Tibial artery (tissue), 4 donors: ENCODE measurements at regions not wholly inside any gene's neighbourhood (a gene's known extent, or its start where the extent isn't known, plus 50 kb on each side); places are given as distances from the start of the nearest gene placed in this dataset.

Experiments
- DNase-seq, 2 donors: peaks; one replicate each; pipeline ENCODE4 v3.0.0-alpha.2; 2019
- H3K27ac ChIP-seq, 2 donors: fragments of 200-600 bp; sonication (generic) in 1 of 2; 1 replicate in 1 of 2; 2 replicates in 1 of 2; pipeline ENCODE4 v1.5.1; 2018 to 2019; ENCODE audit warnings: mild to moderate bottlenecking in 1 of 2
- H3K27me3 ChIP-seq, 2 donors: fragments of 200-600 bp; sonication (generic) in 1 of 2; one replicate each; pipeline versions ENCODE4 v1.5.1 to v1.6.0; 2016 to 2019
- H3K36me3 ChIP-seq, 3 donors: fragments of 200-600 bp; sonication (generic) in 2 of 3; one replicate each; pipeline ENCODE4 v1.5.1; 2016 to 2019; ENCODE audit warnings: mild to moderate bottlenecking in 2 of 3
- H3K4me1 ChIP-seq, 4 donors: fragments of 200-600 bp; sonication (generic) in 2 of 4; 1 replicate in 3 of 4; 2 replicates in 1 of 4; pipeline ENCODE4 v1.5.1; 2016 to 2019
- H3K4me3 ChIP-seq, 2 donors: fragments of 200-600 bp; sonication (generic) in 1 of 2; 1 replicate in 1 of 2; 2 replicates in 1 of 2; pipeline ENCODE4 v1.5.1; 2018 to 2019; ENCODE audit warnings: mild to moderate bottlenecking in 2 of 2
- H3K9me3 ChIP-seq, 3 donors: fragments of 200-600 bp; sonication (generic) in 1 of 3; one replicate each; pipeline ENCODE4 v1.5.1; 2016 to 2019
- CTCF ChIP-seq, 2 experiments: fragments of 200-600 bp in 1 of 2; fragments of 450-650 bp in 1 of 2; IDR thresholded peaks; one replicate each; pipeline ENCODE4 v1.5.1; 2017 to 2019; ENCODE audit warnings: antibody characterized with exemption in 2 of 2, mild to moderate bottlenecking in 1 of 2, moderate library complexity in 1 of 2
- intact Hi-C: fragments of 100-400 bp; cut with DNase I; formaldehyde crosslinking; loops from one replicate; pipeline ENCODE4 v1.15.0; 2023; ENCODE audit warnings: low total_unique reads

- Histone ChIP-seq H3K36me3 (no peaks in the 10 kb centered on the region), H3K4me1 (no peaks in the 10 kb centered on the region), H3K4me3 (no peak overlapping the region), H3K9me3 (peaks cover 0 to 6% (median 0%) of the 10 kb centered on the region in 3 donors), H3K27me3 (peaks cover 0 to 41% of the 10 kb centered on the region in 2 donors), H3K27ac (no peak overlapping the region)
- DNase-seq = no peak
- TF ChIP-seq CTCF (IDR thresholded peaks at IDR 0.05) = no peak
- intact Hi-C loops = no loop called here
Measured at GRCh38 chr1:5638582-5638981, 353.6 kb downstream of the NPHP4 start.

DNA sequence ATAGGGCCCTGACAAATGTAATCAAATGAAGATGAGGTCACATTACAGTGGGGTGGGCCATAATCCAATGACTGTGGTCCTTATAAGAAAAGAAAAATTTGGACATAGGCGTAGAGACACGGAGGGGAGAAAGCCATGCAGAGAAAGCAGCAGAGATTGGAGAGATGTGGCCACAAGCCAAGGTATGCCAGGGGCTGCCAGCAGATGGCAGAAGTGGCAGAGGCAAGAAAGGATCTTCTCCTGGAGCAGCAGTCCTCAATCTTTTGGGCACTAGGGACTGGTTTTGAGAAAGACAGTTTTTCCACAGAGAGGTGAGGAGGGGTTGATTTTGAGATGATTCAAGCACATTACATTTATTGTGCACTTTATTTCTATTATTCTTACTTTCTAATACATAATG, 355.1 kb downstream of the NPHP4 start:
- Histone ChIP-seq H3K9me3 (peaks cover 0 to 6% (median 0%) of the 10 kb centered on the region in 3 donors), H3K4me3 (no peak overlapping the region), H3K4me1 (no peaks in the 10 kb centered on the region), H3K27ac (no peak overlapping the region), H3K36me3 (no peaks in the 10 kb centered on the region), H3K27me3 (peaks cover 0 to 47% of the 10 kb centered on the region in 2 donors)
- no peak for TF ChIP-seq CTCF (IDR thresholded peaks at IDR 0.05)
- intact Hi-C loops = no loop called here
- no peak for DNase-seq

DNA sequence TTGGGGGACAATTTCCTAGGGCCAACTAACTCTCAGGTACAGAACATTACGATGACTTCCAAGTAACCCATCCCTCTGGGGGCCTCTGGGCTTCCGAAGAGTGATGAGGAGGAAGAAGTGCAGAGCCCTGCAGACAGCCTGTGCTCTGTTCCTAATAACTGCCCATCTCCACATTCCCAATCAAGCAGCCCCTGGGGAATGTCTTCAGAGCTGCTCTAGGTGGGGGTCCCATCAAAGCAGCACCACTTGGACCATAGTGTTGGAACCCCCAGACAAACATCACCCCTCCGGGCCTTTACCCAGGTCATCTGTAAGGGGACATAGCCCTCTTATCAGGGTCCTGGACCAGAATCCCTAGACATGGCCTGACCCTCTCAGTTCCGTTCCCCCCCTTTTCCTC, 357.3 kb downstream of the NPHP4 start:
- DNase-seq = no peak
- Histone ChIP-seq H3K36me3 (no peaks in the 10 kb centered on the region), H3K4me1 (no peaks in the 10 kb centered on the region), H3K27ac (no peak overlapping the region), H3K27me3 (peaks cover 0 to 40% of the 10 kb centered on the region in 2 donors), H3K9me3 (peaks cover 0 to 6% (median 0%) of the 10 kb centered on the region in 3 donors), H3K4me3 (no peak overlapping the region)
- no peak for TF ChIP-seq CTCF (IDR thresholded peaks at IDR 0.05)
- intact Hi-C loops = no loop called here

GRCh38 chr1:5632814-5633213, 359.4 kb downstream of the NPHP4 start:
- DNase-seq = no peak
- TF ChIP-seq CTCF (IDR thresholded peaks at IDR 0.05) = no peak

GRCh38 chr1:5632224-5632623, 360.0 kb downstream of the NPHP4 start:
- DNase-seq = no peak
- H3K27ac ChIP-seq = no peak overlapping the region
- peaks cover 0 to 27% of the 10 kb centered on the region in 2 donors for H3K27me3 ChIP-seq
- H3K4me3 ChIP-seq = no peak overlapping the region
- no peak for TF ChIP-seq CTCF (IDR thresholded peaks at IDR 0.05)
- H3K9me3 ChIP-seq = peaks cover 0 to 4% (median 0%) of the 10 kb centered on the region in 3 donors
- no peaks in the 10 kb centered on the region for H3K36me3 ChIP-seq
- H3K4me1 ChIP-seq = no peaks in the 10 kb centered on the region
- intact Hi-C loops = no loop called here

More at GRCh38 chr1:5632814-5633213, 359.4 kb downstream of the NPHP4 start:
- peaks cover 0 to 6% (median 0%) of the 10 kb centered on the region in 3 donors for H3K9me3 ChIP-seq
- peaks cover 0 to 30% of the 10 kb centered on the region in 2 donors for H3K27me3 ChIP-seq
- no peaks in the 10 kb centered on the region for H3K36me3 ChIP-seq
- no peak overlapping the region for H3K4me3 ChIP-seq
- H3K4me1 ChIP-seq = no peaks in the 10 kb centered on the region
- intact Hi-C loops = no loop called here
- H3K27ac ChIP-seq = no peak overlapping the region

DNA sequence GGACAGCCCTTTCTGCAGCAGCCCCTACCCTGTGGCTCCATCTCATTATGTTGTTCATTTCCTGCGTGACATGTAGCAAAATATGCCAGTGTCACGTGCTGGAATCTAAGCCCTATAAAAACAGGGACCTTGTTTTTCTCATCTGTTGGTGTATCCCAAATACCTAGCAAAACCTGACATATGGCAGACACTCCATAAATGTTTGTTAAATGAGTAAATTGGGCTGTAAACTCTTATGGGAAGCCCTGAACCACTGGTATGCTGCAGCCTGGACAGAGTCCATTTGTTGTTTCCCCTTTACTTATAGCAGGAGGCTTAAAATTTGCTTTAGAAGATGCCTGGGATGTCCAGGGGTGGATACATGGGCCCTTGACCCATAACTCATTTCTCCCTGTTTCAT, 363.8 kb downstream of the NPHP4 start:
- peaks cover 0 to 14% of the 10 kb centered on the region in 2 donors for H3K27me3 ChIP-seq
- TF ChIP-seq CTCF (IDR thresholded peaks at IDR 0.05) = no peak
- no peak overlapping the region for H3K4me3 ChIP-seq
- DNase-seq = no peak
- intact Hi-C loops = no loop called here
- H3K9me3 ChIP-seq = no peaks in the 10 kb centered on the region
- no peaks in the 10 kb centered on the region for H3K36me3 ChIP-seq
- H3K27ac ChIP-seq = no peak overlapping the region
- H3K4me1 ChIP-seq = no peaks in the 10 kb centered on the region
